GM10248 (cell line): ENCODE measurements at regions not wholly inside any gene's neighbourhood (a gene's known extent, or its start where the extent isn't known, plus 50 kb on each side); places are given as distances from the start of the nearest gene placed in this dataset.

Experiments
- CTCF ChIA-PET: fragments of 300-600 bp; sonication (Branson Sonifier 250); formaldehyde crosslinking; extraction: SDS; loops from one replicate; lab custom pipeline; 2021; ENCODE audit warnings: antibody characterized with exemption; lab: Yijun Ruan, JAX
- POLR2A ChIA-PET: fragments of 350-650 bp; sonication (Branson Sonifier 250); formaldehyde crosslinking; extraction: SDS; loops from one replicate; lab custom pipeline; 2020; ENCODE audit warnings: antibody characterized with exemption; lab: Yijun Ruan, JAX
- DNase-seq: peaks from one replicate; pipeline ENCODE4 v3.0.0; 2012; ENCODE audit errors: extremely low spot score
- TF ChIP-seq, protein P1 (sequence below): IDR thresholded peaks from 2 replicates; pipeline ENCODE4 v1.5.1; 2012; ENCODE audit warnings: mild to moderate bottlenecking, low read depth; ENCODE audit errors: extremely low read depth, missing control alignments, control extremely low read depth

- ChIA-PET POLR2A (no interaction called here), CTCF (no interaction called here)
- DNase-seq, result no peak
- TF ChIP-seq, protein P1, sequence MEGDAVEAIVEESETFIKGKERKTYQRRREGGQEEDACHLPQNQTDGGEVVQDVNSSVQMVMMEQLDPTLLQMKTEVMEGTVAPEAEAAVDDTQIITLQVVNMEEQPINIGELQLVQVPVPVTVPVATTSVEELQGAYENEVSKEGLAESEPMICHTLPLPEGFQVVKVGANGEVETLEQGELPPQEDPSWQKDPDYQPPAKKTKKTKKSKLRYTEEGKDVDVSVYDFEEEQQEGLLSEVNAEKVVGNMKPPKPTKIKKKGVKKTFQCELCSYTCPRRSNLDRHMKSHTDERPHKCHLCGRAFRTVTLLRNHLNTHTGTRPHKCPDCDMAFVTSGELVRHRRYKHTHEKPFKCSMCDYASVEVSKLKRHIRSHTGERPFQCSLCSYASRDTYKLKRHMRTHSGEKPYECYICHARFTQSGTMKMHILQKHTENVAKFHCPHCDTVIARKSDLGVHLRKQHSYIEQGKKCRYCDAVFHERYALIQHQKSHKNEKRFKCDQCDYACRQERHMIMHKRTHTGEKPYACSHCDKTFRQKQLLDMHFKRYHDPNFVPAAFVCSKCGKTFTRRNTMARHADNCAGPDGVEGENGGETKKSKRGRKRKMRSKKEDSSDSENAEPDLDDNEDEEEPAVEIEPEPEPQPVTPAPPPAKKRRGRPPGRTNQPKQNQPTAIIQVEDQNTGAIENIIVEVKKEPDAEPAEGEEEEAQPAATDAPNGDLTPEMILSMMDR, result no peak
Observed at GRCh38 chr2:228701506-228701905, 520.0 kb upstream of the SPHKAP start.

DNA sequence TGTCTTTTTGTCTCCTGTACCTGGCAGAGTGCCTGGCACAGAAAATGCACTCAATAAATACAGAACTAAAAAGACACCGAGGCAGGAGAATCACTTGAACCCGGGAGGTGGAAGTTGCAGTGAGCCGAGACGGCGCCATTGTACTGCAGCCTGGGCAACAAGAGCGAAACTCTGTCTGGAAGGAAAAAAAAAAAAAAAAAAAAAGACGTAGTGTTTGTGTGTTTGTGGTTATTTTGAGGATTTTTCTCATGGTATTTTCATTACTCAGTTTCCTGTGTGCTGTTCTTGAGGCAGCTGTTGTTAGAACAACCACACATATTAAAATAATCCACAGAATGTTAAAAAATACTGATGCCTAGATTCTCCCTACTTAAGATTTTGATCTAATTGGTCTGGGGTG, 519.2 kb upstream of the SPHKAP start:
- TF ChIP-seq, protein P1, result no peak
- CTCF ChIA-PET, result no interaction called here
- DNase-seq, result no peak
- POLR2A ChIA-PET, result no interaction called here

GRCh38 chr2:228699888-228700287, 518.4 kb upstream of the SPHKAP start:
- no peak for DNase-seq
- TF ChIP-seq, protein P1, result no peak
- CTCF ChIA-PET, result no interaction called here
- POLR2A ChIA-PET, result no interaction called here

DNA sequence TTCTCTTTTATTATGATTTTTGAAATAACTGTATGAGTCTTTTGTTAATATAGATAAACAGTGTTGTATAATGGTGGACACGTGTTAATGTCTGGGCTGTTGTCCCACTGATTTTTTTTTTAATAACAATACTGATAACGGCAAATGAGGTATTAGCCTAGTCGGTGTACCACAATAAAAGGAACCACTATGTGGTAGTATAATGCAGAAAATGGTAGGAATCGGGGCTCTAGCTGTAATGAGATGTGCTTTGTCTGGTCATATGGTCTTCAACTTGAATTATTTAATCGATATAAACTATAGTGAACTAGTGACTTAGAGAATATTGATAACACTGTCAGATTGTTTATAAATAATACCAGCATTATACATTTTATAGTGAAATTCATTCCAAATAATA, 517.9 kb upstream of the SPHKAP start:
- ChIA-PET POLR2A (no interaction called here), CTCF (no interaction called here)
- TF ChIP-seq, protein P1, result no peak
- no peak for DNase-seq

DNA sequence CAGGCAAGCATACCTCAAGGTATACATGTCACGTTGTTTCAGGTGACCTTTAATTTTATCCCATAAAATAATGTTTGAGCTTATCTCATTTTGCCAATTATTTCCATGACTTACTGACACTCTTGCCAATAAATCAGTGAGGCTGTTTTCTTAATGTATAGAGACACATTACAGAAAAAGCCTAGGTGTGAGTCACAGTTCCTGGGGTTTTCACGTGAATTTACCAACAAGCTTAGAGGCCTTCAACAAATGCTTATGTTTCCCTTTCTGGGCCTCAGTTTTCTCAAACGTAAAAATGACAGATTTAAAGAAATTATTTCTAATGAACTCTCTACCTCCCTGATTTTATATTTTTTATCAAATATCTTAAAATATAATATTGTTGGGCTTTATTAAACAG, 517.5 kb upstream of the SPHKAP start:
- DNase-seq, result no peak
- TF ChIP-seq, protein P1, result no peak
- POLR2A ChIA-PET, result no interaction called here
- CTCF ChIA-PET, result no interaction called here

GRCh38 chr2:228697456-228697855, 516.0 kb upstream of the SPHKAP start:
- CTCF ChIA-PET, result no interaction called here
- POLR2A ChIA-PET, result no interaction called here
- no peak for DNase-seq
- TF ChIP-seq, protein P1, result no peak

- DNase-seq, result no peak
- ChIA-PET CTCF (interaction anchor here (1.2 kb wide), 1 partner anchor 8 kb away, joined by 3 read pairs; no protein-coding TSS in a partner anchor), POLR2A (no interaction called here)
- TF ChIP-seq, protein P1, result no peak
Observed at GRCh38 chr2:228690681-228691080, 509.2 kb upstream of the SPHKAP start.
